ENCODE measurements at regions not wholly inside any gene's neighbourhood (a gene's known extent, or its start where the extent isn't known, plus 50 kb on each side); places are given as distances from the start of the nearest gene placed in this dataset.

DNA sequence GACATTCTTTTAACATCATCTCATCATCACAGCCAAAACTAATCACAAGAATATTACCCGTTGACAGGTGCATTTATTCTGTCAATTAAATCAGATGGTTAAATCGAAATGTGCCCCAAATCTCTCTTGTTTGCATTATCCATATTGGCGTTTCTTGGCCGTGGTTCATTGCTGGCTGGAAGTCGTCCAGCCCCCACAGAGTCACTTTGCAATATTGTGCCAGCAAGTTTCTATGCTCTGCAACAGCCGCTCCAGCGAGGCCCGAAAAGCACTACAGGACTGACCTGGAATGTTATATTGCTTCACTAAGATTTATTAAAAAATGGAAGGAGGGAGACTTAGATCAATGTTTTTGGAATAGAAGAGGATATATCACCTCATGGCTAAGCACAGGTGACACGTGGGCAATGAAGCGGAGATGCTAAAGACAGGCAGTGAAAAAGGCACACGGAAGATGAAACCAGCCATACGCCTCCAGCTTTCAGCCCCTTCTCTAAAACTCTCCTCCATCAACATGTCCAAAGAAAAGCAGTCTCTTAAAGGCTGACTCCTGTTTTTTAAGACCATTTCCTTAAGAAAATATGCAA lies 176.8 kb upstream of the VRK2 start:
- no peaks in the 10 kb centered on the region for H3K9me3 ChIP-seq (ENCODE audit: low read depth)
- no peak for DNase-seq (ENCODE audit: low read depth in 1 of 2, low spot score in 1 of 2)
- no peaks in the 10 kb centered on the region for H3K36me3 ChIP-seq
- H3K4me3 ChIP-seq: no peak overlapping the region
- no peak overlapping the region for H3K27ac ChIP-seq
- TF ChIP-seq CTCF (IDR thresholded peaks at IDR 0.05; ENCODE audit: low read depth, low read length): no peak
- H3K27me3 ChIP-seq: no peaks in the 10 kb centered on the region
- no peaks in the 10 kb centered on the region for H3K4me1 ChIP-seq (ENCODE audit: low read depth)

DNA sequence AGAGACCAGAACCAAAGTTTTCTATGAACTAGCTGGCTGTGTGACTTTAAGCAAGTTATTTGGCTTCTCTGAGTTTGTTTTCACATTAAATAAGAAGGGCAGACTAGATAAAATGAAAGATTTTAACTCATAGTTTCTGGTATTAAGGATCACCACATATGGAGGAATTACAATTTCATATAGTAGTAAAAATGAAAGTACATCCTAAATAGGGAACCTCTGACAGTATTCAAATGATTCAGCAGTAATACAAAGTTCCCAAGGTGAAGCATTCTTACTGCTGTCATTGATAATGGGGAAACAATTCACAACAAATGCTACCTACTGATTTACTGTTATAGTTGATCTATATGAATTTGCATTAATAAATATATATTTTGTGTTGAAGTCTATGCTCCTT lies 170.3 kb upstream of the VRK2 start:
- no peak for DNase-seq (ENCODE audit: low read depth in 1 of 2, low spot score in 1 of 2)
- Histone ChIP-seq H3K27me3 (no peaks in the 10 kb centered on the region), H3K4me1 (ENCODE audit: low read depth) (no peaks in the 10 kb centered on the region), H3K36me3 (no peaks in the 10 kb centered on the region), H3K9me3 (ENCODE audit: low read depth) (no peaks in the 10 kb centered on the region), H3K27ac (no peak overlapping the region), H3K4me3 (no peak overlapping the region)
- no peak for TF ChIP-seq CTCF (IDR thresholded peaks at IDR 0.05; ENCODE audit: low read depth, low read length)

DNA sequence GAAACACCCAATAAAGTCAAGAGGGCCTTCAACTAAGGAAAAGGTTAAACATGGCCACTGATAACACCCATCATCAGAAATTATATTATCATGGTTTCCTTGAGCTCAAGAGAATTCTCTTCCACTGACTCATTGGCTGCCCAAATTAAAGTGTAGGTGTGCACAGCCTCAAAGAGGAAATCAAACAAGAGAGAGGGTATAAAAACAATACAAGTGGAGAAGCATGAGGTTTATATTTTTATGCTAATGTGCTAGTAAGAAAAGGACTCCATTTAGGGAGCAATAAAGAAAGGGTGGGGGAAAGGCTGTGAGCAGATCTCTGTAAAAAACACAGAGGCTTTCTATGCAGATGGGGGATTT lies 168.8 kb upstream of the VRK2 start:
- TF ChIP-seq CTCF (IDR thresholded peaks at IDR 0.05; ENCODE audit: low read depth, low read length): no peak
- H3K27ac ChIP-seq: no peak overlapping the region
- no peaks in the 10 kb centered on the region for H3K36me3 ChIP-seq
- no peaks in the 10 kb centered on the region for H3K4me1 ChIP-seq (ENCODE audit: low read depth)
- no peak overlapping the region for H3K4me3 ChIP-seq
- H3K9me3 ChIP-seq (ENCODE audit: low read depth): no peaks in the 10 kb centered on the region
- H3K27me3 ChIP-seq: no peaks in the 10 kb centered on the region
- no peak for DNase-seq (ENCODE audit: low read depth in 1 of 2, low spot score in 1 of 2)

DNA sequence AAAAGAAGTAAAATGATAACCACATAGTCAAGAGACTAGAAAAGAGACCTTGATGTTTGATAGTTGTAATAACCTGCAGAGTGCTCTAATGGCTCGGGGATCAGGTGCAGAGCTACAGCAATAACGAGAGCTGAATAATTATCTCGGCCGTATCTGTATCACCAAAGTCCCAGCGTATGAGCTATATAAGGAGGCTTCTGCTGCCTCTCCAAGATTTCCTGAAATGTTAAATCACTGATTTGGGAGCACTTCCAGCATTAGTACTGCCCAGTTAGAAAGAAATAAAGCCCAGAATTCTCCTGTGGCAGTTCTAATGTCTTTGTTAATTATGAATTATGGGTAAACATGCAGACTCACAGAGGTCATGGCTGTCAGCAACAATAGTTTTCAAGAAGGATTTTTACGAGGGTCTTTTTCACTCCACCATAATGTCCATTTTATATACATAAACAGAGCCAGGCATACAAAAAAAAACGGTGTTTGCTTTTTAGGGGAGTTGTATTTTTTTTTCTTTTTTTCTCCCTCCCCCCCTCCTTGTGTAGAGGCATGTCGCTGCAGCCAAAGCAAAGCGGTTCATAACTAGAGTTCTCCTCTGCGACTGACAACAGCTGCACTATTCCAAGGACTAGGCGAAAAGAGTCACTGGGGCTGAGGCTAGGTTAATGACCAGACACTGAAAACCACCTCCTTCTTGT lies 168.3 kb upstream of the VRK2 start:
- H3K4me1 ChIP-seq (ENCODE audit: low read depth): no peaks in the 10 kb centered on the region

DNA sequence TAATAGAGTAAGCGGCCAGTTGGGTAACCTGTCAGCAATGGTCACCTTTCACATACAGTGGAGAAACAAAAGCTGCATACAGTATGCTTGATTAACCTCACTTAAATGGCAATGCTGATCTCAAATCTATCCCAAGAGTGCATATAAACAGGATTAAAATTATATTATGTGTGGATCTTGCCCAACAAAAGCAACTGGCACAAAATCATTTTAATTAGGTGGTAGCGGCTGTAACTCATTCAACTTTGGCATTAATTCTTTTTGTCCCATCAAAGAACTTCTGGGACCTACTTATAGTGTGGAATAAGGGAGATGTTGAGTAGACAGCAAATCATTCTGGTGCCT lies 167.8 kb upstream of the VRK2 start:
- H3K4me1 ChIP-seq (ENCODE audit: low read depth): no peaks in the 10 kb centered on the region
- DNase-seq (ENCODE audit: low read depth in 1 of 2, low spot score in 1 of 2): no peak
- no peak overlapping the region for H3K4me3 ChIP-seq
- no peaks in the 10 kb centered on the region for H3K9me3 ChIP-seq (ENCODE audit: low read depth)
- no peaks in the 10 kb centered on the region for H3K27me3 ChIP-seq
- no peaks in the 10 kb centered on the region for H3K36me3 ChIP-seq
- TF ChIP-seq CTCF (IDR thresholded peaks at IDR 0.05; ENCODE audit: low read depth, low read length): no peak
- no peak overlapping the region for H3K27ac ChIP-seq

More for the DNA sequence above, 168.3 kb upstream of the VRK2 start:
- H3K4me3 ChIP-seq: no peak overlapping the region
- no peaks in the 10 kb centered on the region for H3K9me3 ChIP-seq (ENCODE audit: low read depth)
- H3K36me3 ChIP-seq: no peaks in the 10 kb centered on the region
- no peak overlapping the region for H3K27ac ChIP-seq
- no peak for DNase-seq (ENCODE audit: low read depth in 1 of 2, low spot score in 1 of 2)
- no peaks in the 10 kb centered on the region for H3K27me3 ChIP-seq
- no peak for TF ChIP-seq CTCF (IDR thresholded peaks at IDR 0.05; ENCODE audit: low read depth, low read length)

Measured in cardiac muscle cell (in vitro differentiated cells and primary cell).